ENCODE measurements at regions not wholly inside any gene's neighbourhood (a gene's known extent, or its start where the extent isn't known, plus 50 kb on each side); places are given as distances from the start of the nearest gene placed in this dataset.

- no peaks in the 10 kb centered on the region for H3K27me3 ChIP-seq
- no peak for DNase-seq
- H3K4me1 ChIP-seq, result no peaks in the 10 kb centered on the region
- no peak overlapping the region for H3K4me3 ChIP-seq (ENCODE audit: low read depth, low read length)
- no peak for TF ChIP-seq CTCF (IDR thresholded peaks at IDR 0.05; ENCODE audit: low read depth, low read length)
- no peaks in the 10 kb centered on the region for H3K9me3 ChIP-seq
- H3K36me3 ChIP-seq, result no peaks in the 10 kb centered on the region
Observed at GRCh38 chr13:57003682-57004081, 137.0 kb upstream of the PRR20A start.

- Histone ChIP-seq H3K27me3 (no peaks in the 10 kb centered on the region), H3K4me3 (ENCODE audit: low read depth, low read length) (no peak overlapping the region), H3K9me3 (no peaks in the 10 kb centered on the region), H3K4me1 (no peaks in the 10 kb centered on the region), H3K36me3 (no peaks in the 10 kb centered on the region)
- TF ChIP-seq CTCF (IDR thresholded peaks at IDR 0.05; ENCODE audit: low read depth, low read length), result no peak
- no peak for DNase-seq
Observed at GRCh38 chr13:57017357-57017756, 123.4 kb upstream of the PRR20A start.

GRCh38 chr13:57018915-57019314 lies 121.8 kb upstream of the PRR20A start:
- no peak for TF ChIP-seq CTCF (IDR thresholded peaks at IDR 0.05; ENCODE audit: low read depth, low read length)
- no peak overlapping the region for H3K4me3 ChIP-seq (ENCODE audit: low read depth, low read length)
- H3K36me3 ChIP-seq, result no peaks in the 10 kb centered on the region
- no peaks in the 10 kb centered on the region for H3K9me3 ChIP-seq
- no peaks in the 10 kb centered on the region for H3K27me3 ChIP-seq
- no peaks in the 10 kb centered on the region for H3K4me1 ChIP-seq
- no peak for DNase-seq

- Histone ChIP-seq H3K36me3 (no peaks in the 10 kb centered on the region), H3K4me3 (ENCODE audit: low read depth, low read length) (no peak overlapping the region), H3K27me3 (no peaks in the 10 kb centered on the region), H3K9me3 (no peaks in the 10 kb centered on the region), H3K4me1 (no peaks in the 10 kb centered on the region)
- no peak for DNase-seq
- TF ChIP-seq CTCF (IDR thresholded peaks at IDR 0.05; ENCODE audit: low read depth, low read length), result no peak
Observed at GRCh38 chr13:57030671-57031070, 110.0 kb upstream of the PRR20A start.

GRCh38 chr13:57036290-57036689 lies 104.4 kb upstream of the PRR20A start:
- TF ChIP-seq CTCF (IDR thresholded peaks at IDR 0.05; ENCODE audit: low read depth, low read length), result no peak
- Histone ChIP-seq H3K9me3 (no peaks in the 10 kb centered on the region), H3K4me1 (no peaks in the 10 kb centered on the region), H3K36me3 (no peaks in the 10 kb centered on the region), H3K4me3 (ENCODE audit: low read depth, low read length) (no peak overlapping the region), H3K27me3 (no peaks in the 10 kb centered on the region)
- no peak for DNase-seq

GRCh38 chr13:57044910-57045309 lies 95.8 kb upstream of the PRR20A start:
- no peaks in the 10 kb centered on the region for H3K9me3 ChIP-seq
- no peak for TF ChIP-seq CTCF (IDR thresholded peaks at IDR 0.05; ENCODE audit: low read depth, low read length)
- H3K27me3 ChIP-seq, result no peaks in the 10 kb centered on the region
- H3K4me1 ChIP-seq, result no peaks in the 10 kb centered on the region
- no peak for DNase-seq
- no peaks in the 10 kb centered on the region for H3K36me3 ChIP-seq
- H3K4me3 ChIP-seq (ENCODE audit: low read depth, low read length), result no peak overlapping the region
